Activated CD4-positive, CD25-positive, alpha-beta regulatory T cell (primary cell): ENCODE measurements at regions not wholly inside any gene's neighbourhood (a gene's known extent, or its start where the extent isn't known, plus 50 kb on each side); places are given as distances from the start of the nearest gene placed in this dataset.

Source experiments
- DNase-seq, 4 experiments: peaks; one replicate each; lab custom pipeline; 2025; lab: John Stamatoyannopoulos, UW

- no peak for DNase-seq
Measured at GRCh38 chr2:15092691-15093090, 460.2 kb downstream of the LRATD1 start.

GRCh38 chr2:15094161-15094560 lies 461.6 kb downstream of the LRATD1 start:
- DNase-seq = no peak

DNA sequence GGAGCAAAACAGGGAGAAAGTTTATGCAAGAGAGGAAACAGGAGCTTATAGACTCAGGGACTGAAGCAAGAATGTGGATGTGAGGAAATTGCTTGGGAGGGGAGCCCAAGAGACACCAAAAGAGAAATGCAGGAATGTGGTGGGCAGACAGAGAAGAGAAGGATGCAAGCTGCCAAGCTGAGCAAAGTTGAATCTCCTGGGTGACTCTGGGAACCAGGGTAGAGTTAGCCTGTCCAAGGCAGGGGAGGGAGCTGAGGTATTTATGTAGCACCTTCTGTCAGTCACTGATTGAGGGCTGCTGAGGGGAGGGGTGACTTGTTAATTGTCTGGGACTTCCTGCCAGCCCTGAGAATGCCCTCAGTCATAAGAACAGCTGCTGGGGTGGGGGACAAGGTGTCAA lies 464.3 kb downstream of the NBAS start:
- no peak for DNase-seq

- no peak for DNase-seq
Measured at GRCh38 chr2:15107137-15107536, 454.0 kb downstream of the NBAS start.

DNA sequence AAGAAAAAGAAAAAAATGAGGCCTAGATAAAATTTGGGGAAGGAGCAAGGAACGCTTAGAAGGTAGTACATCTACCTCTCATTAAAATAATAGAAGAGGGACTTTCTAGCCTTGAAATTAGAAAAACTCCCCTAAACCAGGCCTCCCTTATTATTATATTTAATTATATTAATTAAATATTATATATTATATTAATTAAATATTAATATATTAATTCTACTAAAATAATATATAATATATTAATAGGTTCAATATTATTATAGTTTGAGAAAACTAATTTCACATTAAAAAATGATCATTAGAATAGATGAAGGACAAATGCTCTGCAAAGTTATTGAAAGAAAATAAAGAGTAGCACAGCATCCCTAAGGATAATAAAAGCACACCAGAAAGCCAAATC lies 449.4 kb downstream of the NBAS start:
- DNase-seq = no peak

DNA sequence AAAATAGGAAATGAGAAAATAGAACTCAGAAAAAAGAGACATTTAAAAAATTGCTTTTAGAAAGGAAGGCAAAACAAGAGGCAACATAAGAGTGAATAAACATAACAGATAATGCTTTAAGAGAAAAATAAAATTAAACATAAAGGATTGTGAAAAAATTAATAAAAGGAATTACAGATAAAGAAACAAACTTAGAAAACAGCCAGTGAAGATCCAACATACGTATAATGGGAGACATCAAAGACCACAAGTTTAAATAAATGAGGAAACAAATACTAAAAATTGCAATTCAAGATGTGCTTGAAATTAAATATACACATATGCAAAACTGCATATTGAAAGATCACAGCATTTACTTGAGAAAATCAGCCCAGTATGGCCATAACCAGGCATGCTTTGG lies 448.9 kb downstream of the NBAS start:
- DNase-seq = no peak

- no peak for DNase-seq
Measured at GRCh38 chr2:15115776-15116175, 445.4 kb downstream of the NBAS start.

DNA sequence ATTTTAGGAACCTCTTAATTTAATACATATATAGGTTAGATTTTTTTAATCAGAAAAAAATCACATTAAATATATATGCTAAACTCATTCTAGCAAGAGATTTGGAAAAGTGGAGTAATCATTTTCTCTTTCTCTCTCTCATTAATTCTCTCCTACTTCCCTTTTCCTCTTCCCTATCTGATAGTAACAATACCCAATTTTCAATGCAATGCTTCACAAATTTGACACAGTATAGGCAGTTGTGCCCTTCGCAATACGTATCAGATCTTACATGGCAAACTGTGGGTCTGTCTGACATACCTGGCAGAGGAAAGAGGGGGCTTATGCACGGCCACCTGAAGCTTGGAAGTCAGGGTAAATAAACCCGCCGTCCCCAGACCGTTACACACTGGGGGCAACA lies 444.3 kb downstream of the NBAS start:
- DNase-seq = no peak
